HepG2 (cell line): ENCODE measurements at regions not wholly inside any gene's neighbourhood (a gene's known extent, or its start where the extent isn't known, plus 50 kb on each side); places are given as distances from the start of the nearest gene placed in this dataset.

ENCODE experiments used
- ATAC-seq: fragments of 200-7000 bp; cut with Tn5 transposase; 3 replicates; pipeline ENCODE4 v1.9.1; 2020; ENCODE audit warnings: mild to moderate bottlenecking, moderate library complexity
- BruUV-seq: library from RNA; stranded (reverse); fragments of 400-500 nt; replicated peaks from 2 replicates; lab custom pipeline; 2021; lab: Mats Ljungman, UMichigan
- CTCF ChIA-PET: fragments of 300-600 bp; formaldehyde crosslinking; extraction: SDS; loops from one replicate; lab custom pipeline; 2021; ENCODE audit warnings: low total read pairs, inconsistent platforms, low intra/inter-chr PET ratio; lab: Yijun Ruan, JAX
- POLR2A ChIA-PET: fragments of 350-600 bp; sonication (Branson Sonifier 250); formaldehyde crosslinking; loops from one replicate; lab custom pipeline; 2020; ENCODE audit warnings: antibody characterized with exemption, inconsistent platforms; lab: Yijun Ruan, JAX
- DNase-seq: peaks from one replicate; pipeline ENCODE4 v3.0.0-alpha.2; 2015; ENCODE audit warnings: low spot score
- FAIRE-seq: peaks from 3 replicates; lab custom pipeline; 2011; peaks lifted over from hg19 to GRCh38; lab: Jason Lieb, UNC
- H2AFZ ChIP-seq: one replicate; pipeline ENCODE4 v1.6.1; 2011; ENCODE audit warnings: low read length, inconsistent platforms
- H3K27ac ChIP-seq: fragments of 300-600 bp; 3 replicates; pipeline ENCODE4 v1.8.0; 2011; ENCODE audit warnings: mixed run types, mild to moderate bottlenecking, mixed read lengths, low read length, inconsistent platforms; ENCODE audit not compliant: insufficient read depth; ENCODE audit errors: extremely low read length
- H3K27me3 ChIP-seq, 2 experiments: fragments of 200-600 bp in 1 of 2; 2 replicates in 1 of 2; 3 replicates in 1 of 2; pipeline versions ENCODE4 v1.6.0 to v1.8.0; 2011; ENCODE audit warnings: low read length in 2 of 2, mild to moderate bottlenecking in 2 of 2, moderate library complexity in 2 of 2, inconsistent platforms in 1 of 2; ENCODE audit not compliant: insufficient read depth in 2 of 2, control insufficient read depth in 1 of 2
- H3K36me3 ChIP-seq, 2 experiments: fragments of 200-600 bp in 1 of 2; replicated peaks in 1 of 2; 2 replicates in 1 of 2; 3 replicates in 1 of 2; pipeline versions ENCODE4 v1.5.1 to v1.8.0; 2011; ENCODE audit warnings: low read length in 2 of 2, inconsistent platforms in 1 of 2; ENCODE audit not compliant: insufficient read depth in 2 of 2, control insufficient read depth in 1 of 2
- H3K4me1 ChIP-seq: 2 replicates; pipeline ENCODE4 v1.5.1; 2012; ENCODE audit warnings: low read length, inconsistent platforms; ENCODE audit not compliant: insufficient read depth
- H3K4me2 ChIP-seq: 2 replicates; pipeline ENCODE4 v1.6.0; 2011; ENCODE audit warnings: low read depth, low read length, inconsistent platforms
- H3K4me3 ChIP-seq, 3 experiments: fragments of 200-600 bp in 1 of 3; sonication (generic), shearing (Covaris generic) in 1 of 3; replicated peaks in 1 of 3; 2 replicates each; pipeline ENCODE4 v1.5.1; 2011 to 2016; ENCODE audit warnings: low read length in 3 of 3, inconsistent platforms in 2 of 3, low read depth in 2 of 3, mild to moderate bottlenecking in 2 of 3, control low read depth in 1 of 3, mixed read lengths in 1 of 3; ENCODE audit not compliant: insufficient read depth in 1 of 3
- H3K79me2 ChIP-seq: one replicate; pipeline ENCODE4 v1.6.1; 2011; ENCODE audit warnings: low read length, inconsistent platforms; ENCODE audit not compliant: insufficient read depth
- H3K9ac ChIP-seq: 2 replicates; pipeline ENCODE4 v1.6.0; 2011; ENCODE audit warnings: mild to moderate bottlenecking, low read depth, low read length, inconsistent platforms; ENCODE audit not compliant: insufficient read depth
- H3K9me3 ChIP-seq: 2 replicates; pipeline ENCODE4 v1.5.1; 2012; ENCODE audit warnings: mild to moderate bottlenecking, low read length
- H4K20me1 ChIP-seq: 2 replicates; pipeline ENCODE4 v1.6.0; 2011; ENCODE audit warnings: inconsistent platforms, mild to moderate bottlenecking, low read length, moderate library complexity; ENCODE audit not compliant: insufficient read depth
- AKAP8 ChIP-seq: sonication (generic); formaldehyde crosslinking; IDR thresholded peaks from 2 replicates; pipeline ENCODE4 v1.5.1; 2020; ENCODE audit warnings: mild to moderate bottlenecking, missing genetic modification reagents
- IRX3 ChIP-seq: sonication (generic); formaldehyde crosslinking; IDR thresholded peaks from 2 replicates; pipeline ENCODE4 v1.8.1; 2023; ENCODE audit warnings: mild to moderate bottlenecking, low read depth, missing genetic modification reagents, borderline replicate concordance
- MED1 ChIP-seq: sonication (generic); formaldehyde crosslinking; IDR thresholded peaks from 2 replicates; pipeline ENCODE4 v1.4.0; 2020; ENCODE audit warnings: missing genetic modification reagents
- NFIC ChIP-seq: IDR thresholded peaks from 2 replicates; pipeline ENCODE4 v1.6.1; 2012; ENCODE audit warnings: mild to moderate bottlenecking, low read length, inconsistent platforms
- NR2F6 ChIP-seq, 2 experiments: IDR thresholded peaks; 2 replicates each; pipeline ENCODE4 v1.6.1; 2016; ENCODE audit warnings: antibody characterized with exemption in 1 of 2, mild to moderate bottlenecking in 1 of 2
- RCOR2 ChIP-seq: IDR thresholded peaks from 2 replicates; pipeline ENCODE4 v1.6.1; 2016; ENCODE audit warnings: missing biosample characterization, missing genetic modification reagents
- RFX3 ChIP-seq: IDR thresholded peaks from 2 replicates; pipeline ENCODE4 v1.6.1; 2016; ENCODE audit warnings: missing biosample characterization, missing genetic modification reagents
- ZFP36 ChIP-seq: fragments of 150-350 bp; IDR thresholded peaks from 2 replicates; pipeline ENCODE4 v1.6.1; 2018; ENCODE audit warnings: borderline replicate concordance, low read length, low read depth; ENCODE audit not compliant: partially characterized antibody
- ZNF329 ChIP-seq: sonication (generic); formaldehyde crosslinking; IDR thresholded peaks from 2 replicates; pipeline ENCODE4 v1.9.0; 2021; ENCODE audit warnings: low read depth, mild to moderate bottlenecking, missing genetic modification reagents
- ZNF550 ChIP-seq: sonication (generic); formaldehyde crosslinking; IDR thresholded peaks from 2 replicates; pipeline ENCODE4 v1.4.0; 2020; ENCODE audit warnings: mild to moderate bottlenecking, missing genetic modification reagents, borderline replicate concordance
- ZNF660 ChIP-seq: sonication (generic); formaldehyde crosslinking; IDR thresholded peaks from 2 replicates; pipeline ENCODE4 v1.5.1; 2020; ENCODE audit warnings: mild to moderate bottlenecking, low read depth, missing genetic modification reagents, borderline replicate concordance
- WGBS: methylation state at CpG from one replicate; pipeline ENCODE4 v1.1.6; 2017; ENCODE audit warnings: low lambda C conversion rate; 5-methylcytosine and 5-hydroxymethylcytosine counted together
- in situ Hi-C: cut with HindIII; loops from 2 replicates; pipeline ENCODE4 v1.10.0; 2017; ENCODE audit warnings: low pct_unique_long_range_greater_than_20kb; ENCODE audit not compliant: extremely low pct_ligation_motif_present
- intact Hi-C: fragments of 100-400 bp; cut with micrococcal nuclease; formaldehyde crosslinking; loops from one replicate; pipeline ENCODE4 v1.10.0; 2022; ENCODE audit not compliant: unreplicated experiment
- TF ChIP-seq, protein P1 (sequence below): sonication (generic); formaldehyde crosslinking; IDR thresholded peaks from 2 replicates; pipeline ENCODE4 v1.4.0; 2020; ENCODE audit warnings: low read depth, mild to moderate bottlenecking, missing genetic modification reagents

DNA sequence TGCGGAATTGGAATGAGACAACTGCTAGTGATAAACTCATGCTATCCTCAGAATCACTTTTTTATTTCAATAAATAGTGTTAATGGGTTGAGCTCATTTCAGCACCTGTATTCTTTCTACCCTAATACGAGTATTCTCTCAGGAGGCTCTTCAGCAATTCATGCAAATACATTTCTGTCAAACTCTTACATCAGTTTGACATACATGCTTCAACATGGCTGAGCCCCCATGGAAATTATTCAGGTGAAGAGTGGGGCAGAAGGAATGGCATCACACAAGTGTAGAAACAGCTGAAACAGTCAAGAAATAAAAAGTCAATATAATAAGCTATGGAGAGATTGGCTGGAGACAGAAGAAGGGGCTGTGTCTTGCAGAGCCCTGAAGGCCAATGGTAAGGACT, 77.8 kb upstream of the SNX19 start (continued):
- TF ChIP-seq ZNF550 (CRISPR knock-in tag) (no peak), ZNF329 (no peak)

DNA sequence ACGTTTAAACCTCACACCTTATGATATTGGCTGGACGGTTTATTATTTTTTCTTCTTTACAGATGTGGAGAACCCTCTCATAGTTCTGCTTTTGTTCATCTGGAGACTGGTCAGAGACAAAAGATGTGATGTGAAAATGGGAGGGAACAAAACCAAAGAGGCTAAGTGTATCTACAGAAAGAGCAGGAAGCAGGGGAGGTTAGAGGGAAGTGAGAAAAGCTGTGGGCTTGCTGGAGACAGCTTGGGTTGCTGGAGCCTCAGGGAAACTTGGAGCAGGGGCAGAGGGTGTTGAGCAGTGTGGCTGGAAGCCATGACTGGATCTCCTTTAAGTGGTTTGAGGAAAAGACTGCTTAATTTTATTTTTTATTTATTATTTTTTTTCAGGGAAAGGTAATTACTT, 79.0 kb upstream of the SNX19 start:
- no peaks in the 10 kb centered on the region for H3K79me2 ChIP-seq
- no peak for ATAC-seq
- in situ Hi-C loops = no loop called here
- H3K9ac ChIP-seq = no peak overlapping the region
- ChIA-PET CTCF (no interaction called here), POLR2A (no interaction called here)
- no peak overlapping the region for H3K4me3 ChIP-seq
- no peak overlapping the region for H2AFZ ChIP-seq
- H3K4me1 ChIP-seq = peaks cover 2% of the 10 kb centered on the region
- no peak overlapping the region for H3K4me2 ChIP-seq
- no peaks in the 10 kb centered on the region for H3K36me3 ChIP-seq
- H3K27me3 ChIP-seq = no peaks in the 10 kb centered on the region; a peak in 1 of 5 replicates
- TF ChIP-seq AKAP8 (CRISPR knock-in tag) = no peak
- TF ChIP-seq RCOR2 = no peak
- TF ChIP-seq NR2F6 (IDR thresholded peaks at IDR 0.05) = no peak
- no peak for TF ChIP-seq NR2F6 (CRISPR knock-in tag; IDR thresholded peaks at IDR 0.05)
- no peak for TF ChIP-seq NFIC
- no peak for TF ChIP-seq MED1 (CRISPR knock-in tag)
- no peak for TF ChIP-seq IRX3 (CRISPR knock-in tag)
- no peak for TF ChIP-seq ZFP36
- TF ChIP-seq ZNF660 (CRISPR knock-in tag) = no peak
- TF ChIP-seq, protein P1, sequence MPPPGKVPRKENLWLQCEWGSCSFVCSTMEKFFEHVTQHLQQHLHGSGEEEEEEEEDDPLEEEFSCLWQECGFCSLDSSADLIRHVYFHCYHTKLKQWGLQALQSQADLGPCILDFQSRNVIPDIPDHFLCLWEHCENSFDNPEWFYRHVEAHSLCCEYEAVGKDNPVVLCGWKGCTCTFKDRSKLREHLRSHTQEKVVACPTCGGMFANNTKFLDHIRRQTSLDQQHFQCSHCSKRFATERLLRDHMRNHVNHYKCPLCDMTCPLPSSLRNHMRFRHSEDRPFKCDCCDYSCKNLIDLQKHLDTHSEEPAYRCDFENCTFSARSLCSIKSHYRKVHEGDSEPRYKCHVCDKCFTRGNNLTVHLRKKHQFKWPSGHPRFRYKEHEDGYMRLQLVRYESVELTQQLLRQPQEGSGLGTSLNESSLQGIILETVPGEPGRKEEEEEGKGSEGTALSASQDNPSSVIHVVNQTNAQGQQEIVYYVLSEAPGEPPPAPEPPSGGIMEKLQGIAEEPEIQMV (CRISPR knock-in tag) = no peak
- TF ChIP-seq RFX3 (CRISPR knock-in tag) = no peak
- H3K27ac ChIP-seq = no peak overlapping the region
- intact Hi-C loops = no loop called here
- BruUV-seq = no TSS peak
- no peak for FAIRE-seq
- no peaks in the 10 kb centered on the region for H3K9me3 ChIP-seq
- no peak for DNase-seq
- H4K20me1 ChIP-seq = no peaks in the 10 kb centered on the region
- 2% methylated on average over 2 of the region's 2 CpGs for WGBS
